ENCODE measurements at regions not wholly inside any gene's neighbourhood (a gene's known extent, or its start where the extent isn't known, plus 50 kb on each side); places are given as distances from the start of the nearest gene placed in this dataset.

- in situ Hi-C loops (cut with MboI; ENCODE audit: low sequenced_read_pairs, unreplicated experiment) = no loop called here
- TF ChIP-seq, protein P1, sequence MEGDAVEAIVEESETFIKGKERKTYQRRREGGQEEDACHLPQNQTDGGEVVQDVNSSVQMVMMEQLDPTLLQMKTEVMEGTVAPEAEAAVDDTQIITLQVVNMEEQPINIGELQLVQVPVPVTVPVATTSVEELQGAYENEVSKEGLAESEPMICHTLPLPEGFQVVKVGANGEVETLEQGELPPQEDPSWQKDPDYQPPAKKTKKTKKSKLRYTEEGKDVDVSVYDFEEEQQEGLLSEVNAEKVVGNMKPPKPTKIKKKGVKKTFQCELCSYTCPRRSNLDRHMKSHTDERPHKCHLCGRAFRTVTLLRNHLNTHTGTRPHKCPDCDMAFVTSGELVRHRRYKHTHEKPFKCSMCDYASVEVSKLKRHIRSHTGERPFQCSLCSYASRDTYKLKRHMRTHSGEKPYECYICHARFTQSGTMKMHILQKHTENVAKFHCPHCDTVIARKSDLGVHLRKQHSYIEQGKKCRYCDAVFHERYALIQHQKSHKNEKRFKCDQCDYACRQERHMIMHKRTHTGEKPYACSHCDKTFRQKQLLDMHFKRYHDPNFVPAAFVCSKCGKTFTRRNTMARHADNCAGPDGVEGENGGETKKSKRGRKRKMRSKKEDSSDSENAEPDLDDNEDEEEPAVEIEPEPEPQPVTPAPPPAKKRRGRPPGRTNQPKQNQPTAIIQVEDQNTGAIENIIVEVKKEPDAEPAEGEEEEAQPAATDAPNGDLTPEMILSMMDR (IDR thresholded peaks at IDR 0.05; ENCODE audit: borderline replicate concordance, control extremely low read depth, extremely low read depth, insufficient read depth, missing control alignments) = no peak
- DNase-seq (ENCODE audit: low spot score) = no peak
Observed at GRCh38 chr6:137769797-137770362, 97.2 kb upstream of the TNFAIP3 start.

GRCh38 chr6:137772541-137773250, 94.4 kb upstream of the TNFAIP3 start:
- no peak for DNase-seq (ENCODE audit: low spot score)
- in situ Hi-C loops (cut with MboI; ENCODE audit: low sequenced_read_pairs, unreplicated experiment) = no loop called here
- TF ChIP-seq, protein P1 (IDR thresholded peaks at IDR 0.05; ENCODE audit: borderline replicate concordance, control extremely low read depth, extremely low read depth, insufficient read depth, missing control alignments) = no peak

- no peak for DNase-seq (ENCODE audit: low spot score)
- in situ Hi-C loops (cut with MboI; ENCODE audit: low sequenced_read_pairs, unreplicated experiment) = no loop called here
- TF ChIP-seq, protein P1 (IDR thresholded peaks at IDR 0.05; ENCODE audit: borderline replicate concordance, control extremely low read depth, extremely low read depth, insufficient read depth, missing control alignments) = no peak
Observed at GRCh38 chr6:137775227-137775626, 91.8 kb upstream of the TNFAIP3 start.

DNA sequence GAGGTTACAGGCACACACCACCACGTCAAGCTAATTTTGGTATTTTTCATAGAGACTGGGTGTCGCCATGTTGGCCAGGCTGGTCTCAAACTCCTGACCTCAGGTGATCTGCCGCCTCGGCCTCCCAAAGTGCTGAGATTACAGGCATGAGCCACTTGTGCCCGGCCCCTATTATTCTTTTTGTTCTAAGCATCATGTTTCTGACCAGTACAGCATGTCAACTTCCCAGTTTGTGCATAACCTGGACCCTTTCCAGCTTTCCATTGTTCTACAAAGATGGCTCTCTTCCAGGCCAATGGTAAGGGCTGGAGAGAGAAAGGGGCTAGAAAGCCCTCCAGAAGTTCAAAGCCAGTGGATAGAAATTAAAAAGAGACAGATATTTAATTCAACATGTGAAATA, 91.3 kb upstream of the TNFAIP3 start:
- in situ Hi-C loops (cut with MboI; ENCODE audit: low sequenced_read_pairs, unreplicated experiment) = no loop called here
- no peak for DNase-seq (ENCODE audit: low spot score)
- TF ChIP-seq, protein P1 (IDR thresholded peaks at IDR 0.05; ENCODE audit: borderline replicate concordance, control extremely low read depth, extremely low read depth, insufficient read depth, missing control alignments) = no peak

DNA sequence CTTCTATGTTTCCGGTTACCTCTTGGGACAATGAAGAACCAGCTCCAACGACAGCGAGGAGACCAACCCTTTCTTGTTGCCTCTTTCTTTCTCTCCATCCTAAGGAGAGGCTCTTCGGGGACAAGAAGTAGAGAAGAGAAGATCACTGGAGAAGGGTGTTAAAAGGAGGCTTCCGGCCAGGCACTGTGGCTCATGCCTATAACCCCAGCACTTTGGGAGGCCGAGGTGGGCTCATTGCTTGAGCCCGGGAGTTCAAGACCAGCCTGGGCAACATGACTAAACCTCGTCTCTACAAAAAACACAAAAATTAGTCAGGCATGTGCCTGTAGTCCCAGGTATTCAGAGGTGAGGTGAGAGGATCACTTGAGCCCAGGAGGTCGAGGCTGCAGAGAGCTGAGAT, 90.8 kb upstream of the TNFAIP3 start:
- no peak for DNase-seq (ENCODE audit: low spot score)
- in situ Hi-C loops (cut with MboI; ENCODE audit: low sequenced_read_pairs, unreplicated experiment) = no loop called here
- TF ChIP-seq, protein P1 (IDR thresholded peaks at IDR 0.05; ENCODE audit: borderline replicate concordance, control extremely low read depth, extremely low read depth, insufficient read depth, missing control alignments) = no peak

DNA sequence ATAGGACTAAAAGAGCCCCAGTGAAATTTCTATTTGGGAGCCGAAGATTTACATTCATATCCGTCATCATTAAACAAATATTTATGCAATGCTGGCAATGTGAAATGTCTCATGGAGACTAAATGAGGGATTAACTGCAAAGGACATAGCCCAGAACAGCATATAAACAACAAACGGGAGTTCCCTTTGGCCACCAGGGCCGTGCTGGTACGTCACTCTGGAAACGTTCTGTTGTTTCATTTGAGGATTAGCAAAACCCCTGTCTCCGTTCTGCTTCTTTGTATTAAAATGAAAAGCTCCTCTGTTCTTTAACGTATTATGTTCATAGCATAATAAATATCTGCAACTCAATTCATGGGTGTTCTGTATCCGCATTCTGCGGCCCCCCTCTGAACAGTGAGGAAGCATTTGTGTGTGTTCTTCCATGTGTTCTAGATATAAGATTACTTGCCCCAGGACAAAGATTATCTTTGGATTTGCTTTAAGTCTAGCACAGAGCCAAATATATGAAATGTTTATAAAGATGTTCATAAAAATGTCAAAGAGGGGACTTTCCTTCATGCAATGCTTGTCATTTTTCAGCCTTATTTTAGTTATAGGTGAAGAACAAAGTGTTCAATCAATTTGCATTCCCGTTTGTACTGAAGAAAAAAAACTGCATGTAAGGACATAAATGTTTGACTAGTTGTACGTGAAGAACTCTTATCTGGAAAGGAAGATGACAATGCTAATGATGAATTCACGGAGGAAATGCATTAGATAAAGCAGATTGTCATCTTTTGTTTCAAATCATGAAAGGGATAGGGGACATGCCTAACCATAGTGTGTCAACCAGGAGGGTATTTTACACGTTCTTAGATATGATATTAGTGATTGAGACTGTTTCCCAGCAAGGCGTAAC, 90.0 kb upstream of the TNFAIP3 start:
- DNase-seq (ENCODE audit: low spot score) = no peak
- in situ Hi-C loops (cut with MboI; ENCODE audit: low sequenced_read_pairs, unreplicated experiment) = no loop called here
- TF ChIP-seq, protein P1 (IDR thresholded peaks at IDR 0.05; ENCODE audit: borderline replicate concordance, control extremely low read depth, extremely low read depth, insufficient read depth, missing control alignments) = no peak

Measured in GM13976 (cell line).